ENCODE measurements at regions not wholly inside any gene's neighbourhood (a gene's known extent, or its start where the extent isn't known, plus 50 kb on each side); places are given as distances from the start of the nearest gene placed in this dataset.
"Not testable (repeated sequence)": the region's sequence is repeated elsewhere in the genome, so short reads cannot be mapped to it uniquely, and the experiment has no call there.

GRCh38 chr20:30287459-30287858 is 970.0 kb upstream of the DEFB115 start:
- TF ChIP-seq CTCF (IDR thresholded peaks at IDR 0.05; ENCODE audit: poor library complexity); EZH2phosphoT487 (IDR thresholded peaks at IDR 0.05; ENCODE audit: low read depth, severe bottlenecking, unreplicated experiment); EZH2 (IDR thresholded peaks at IDR 0.05; ENCODE audit: borderline replicate concordance): not testable (repeated sequence)
